Naive thymus-derived CD8-positive, alpha-beta T cell (primary cell): ENCODE measurements at regions not wholly inside any gene's neighbourhood (a gene's known extent, or its start where the extent isn't known, plus 50 kb on each side); places are given as distances from the start of the nearest gene placed in this dataset.

Experiments
- ATAC-seq, 2 donors: fragments of 150-1000 bp; cut with Tn5 transposase in 1 of 2; sonication (Bioruptor Pico), chemical (Tn5 transposase) in 1 of 2; 1 replicate in 1 of 2; 2 replicates in 1 of 2; pipeline ENCODE4 v1.10.0; 2021; ENCODE audit warnings: mild to moderate bottlenecking in 2 of 2, moderate library complexity in 2 of 2
- POLR2A ChIA-PET: fragments of 350-600 bp; sonication (Branson Sonifier 250); formaldehyde crosslinking; loops from one replicate; lab custom pipeline; 2021; ENCODE audit warnings: antibody characterized with exemption; lab: Charles Lee
- DNase-seq, 10 donors: peaks; one replicate each; pipeline versions ENCODE4 v3.0.0 to v3.0.0-alpha.2; 2020 to 2022
- H3K27ac Mint-ChIP-seq, 10 donors: one replicate each; pipeline ENCODE4 v1.8.0; 2020 to 2022; ENCODE audit warnings: mild to moderate bottlenecking in 10 of 10, mixed read lengths in 10 of 10, moderate library complexity in 4 of 10, inconsistent platforms in 1 of 10
- H3K27me3 Mint-ChIP-seq, 5 donors: one replicate each; pipeline ENCODE4 v1.8.0; 2021 to 2022; ENCODE audit warnings: mixed read lengths in 5 of 5
- H3K36me3 Mint-ChIP-seq, 3 donors: one replicate each; pipeline ENCODE4 v1.8.0; 2020 to 2022; ENCODE audit warnings: mixed read lengths in 3 of 3, mild to moderate bottlenecking in 2 of 3, inconsistent platforms in 1 of 3
- H3K4me1 Mint-ChIP-seq, 4 donors: one replicate each; pipeline ENCODE4 v1.8.0; 2021 to 2022; ENCODE audit warnings: mixed read lengths in 4 of 4
- H3K4me3 Mint-ChIP-seq, 10 donors: one replicate each; pipeline ENCODE4 v1.8.0; 2020 to 2022; ENCODE audit warnings: mild to moderate bottlenecking in 10 of 10, mixed read lengths in 10 of 10, moderate library complexity in 6 of 10, inconsistent platforms in 1 of 10
- H3K9me3 Mint-ChIP-seq, 9 donors: one replicate each; pipeline ENCODE4 v1.8.0; 2020 to 2022; ENCODE audit warnings: mixed read lengths in 9 of 9, mild to moderate bottlenecking in 3 of 9, inconsistent platforms in 1 of 9, moderate library complexity in 1 of 9

GRCh38 chr4:81776794-81777193 lies 305.1 kb upstream of the RASGEF1B start:
- Mint-ChIP-seq H3K27me3 (peaks cover 0 to 1% (median 0%) of the 10 kb centered on the region in 5 donors), H3K36me3 (no peaks in the 10 kb centered on the region), H3K4me1 (no peaks in the 10 kb centered on the region), H3K9me3 (peaks cover 0 to 4% (median 0%) of the 10 kb centered on the region in 9 donors), H3K4me3 (no peak overlapping the region), H3K27ac (no peak overlapping the region)
- POLR2A ChIA-PET, result no interaction called here
- ATAC-seq, result no peak
- no peak for DNase-seq

GRCh38 chr4:81773557-81773956 lies 301.9 kb upstream of the RASGEF1B start:
- Mint-ChIP-seq H3K36me3 (no peaks in the 10 kb centered on the region), H3K27ac (no peak overlapping the region), H3K9me3 (peaks cover 0 to 4% (median 0%) of the 10 kb centered on the region in 9 donors), H3K27me3 (peaks cover 0 to 2% (median 0%) of the 10 kb centered on the region in 5 donors), H3K4me1 (no peaks in the 10 kb centered on the region), H3K4me3 (no peak overlapping the region)
- POLR2A ChIA-PET, result no interaction called here
- DNase-seq (no peak), ATAC-seq (no peak)

GRCh38 chr4:81771721-81772120 lies 300.0 kb upstream of the RASGEF1B start:
- H3K36me3 Mint-ChIP-seq, result no peaks in the 10 kb centered on the region
- no peaks in the 10 kb centered on the region for H3K4me1 Mint-ChIP-seq
- H3K9me3 Mint-ChIP-seq, result no peaks in the 10 kb centered on the region
- ATAC-seq (no peak), DNase-seq (no peak)
- peaks cover 0 to 2% (median 0%) of the 10 kb centered on the region in 5 donors for H3K27me3 Mint-ChIP-seq
- H3K27ac Mint-ChIP-seq, result no peak overlapping the region
- POLR2A ChIA-PET, result no interaction called here
- H3K4me3 Mint-ChIP-seq, result no peak overlapping the region

- DNase-seq (no peak), ATAC-seq (no peak)
- H3K27me3 Mint-ChIP-seq, result peaks cover 0 to 2% (median 0%) of the 10 kb centered on the region in 5 donors
- POLR2A ChIA-PET, result no interaction called here
- no peaks in the 10 kb centered on the region for H3K36me3 Mint-ChIP-seq
- no peak overlapping the region for H3K27ac Mint-ChIP-seq
- no peak overlapping the region for H3K4me3 Mint-ChIP-seq
- no peaks in the 10 kb centered on the region for H3K4me1 Mint-ChIP-seq
- no peaks in the 10 kb centered on the region for H3K9me3 Mint-ChIP-seq
Measured at GRCh38 chr4:81769244-81769643, 297.5 kb upstream of the RASGEF1B start.

- Mint-ChIP-seq H3K36me3 (no peaks in the 10 kb centered on the region), H3K9me3 (peaks cover 0 to 2% (median 0%) of the 10 kb centered on the region in 9 donors), H3K27ac (no peak overlapping the region), H3K27me3 (no peaks in the 10 kb centered on the region), H3K4me3 (no peak overlapping the region), H3K4me1 (peaks cover 0 to 36% (median 4%) of the 10 kb centered on the region in 4 donors)
- DNase-seq (no peak), ATAC-seq (no peak)
- POLR2A ChIA-PET, result interaction anchor here (0.7 kb wide), 1 partner anchor 286 kb away, joined by 4 read pairs; no protein-coding TSS in a partner anchor
Measured at GRCh38 chr4:81758574-81759264, 287.0 kb upstream of the RASGEF1B start.

GRCh38 chr4:81757691-81758090 lies 286.0 kb upstream of the RASGEF1B start:
- no peak for DNase-seq
- Mint-ChIP-seq H3K36me3 (no peaks in the 10 kb centered on the region), H3K4me3 (no peak overlapping the region), H3K27ac (no peak overlapping the region), H3K9me3 (peaks cover 0 to 2% (median 0%) of the 10 kb centered on the region in 9 donors), H3K27me3 (no peaks in the 10 kb centered on the region), H3K4me1 (peaks cover 0 to 36% (median 4%) of the 10 kb centered on the region in 4 donors)
- POLR2A ChIA-PET, result no interaction called here
- no peak for ATAC-seq

- POLR2A ChIA-PET, result no interaction called here
- Mint-ChIP-seq H3K27ac (peak overlapping the region in 1 of 10 donors; percentile 0), H3K4me3 (no peak overlapping the region), H3K9me3 (peaks cover 0 to 2% (median 0%) of the 10 kb centered on the region in 9 donors), H3K4me1 (peaks cover 0 to 36% (median 4%) of the 10 kb centered on the region in 4 donors), H3K36me3 (no peaks in the 10 kb centered on the region), H3K27me3 (no peaks in the 10 kb centered on the region)
- ATAC-seq (no peak), DNase-seq (no peak)
Measured at GRCh38 chr4:81756973-81757372, 285.3 kb upstream of the RASGEF1B start.

GRCh38 chr4:81756042-81756441 lies 284.3 kb upstream of the RASGEF1B start:
- Mint-ChIP-seq H3K27me3 (no peaks in the 10 kb centered on the region), H3K4me3 (no peak overlapping the region), H3K27ac (no peak overlapping the region), H3K9me3 (peaks cover 0 to 2% (median 0%) of the 10 kb centered on the region in 9 donors), H3K36me3 (no peaks in the 10 kb centered on the region), H3K4me1 (peaks cover 0 to 36% (median 4%) of the 10 kb centered on the region in 4 donors)
- ATAC-seq (no peak), DNase-seq (no peak)
- POLR2A ChIA-PET, result no interaction called here

- H3K27me3 Mint-ChIP-seq, result no peaks in the 10 kb centered on the region
- ATAC-seq, result no peak
- peaks cover 0 to 29% (median 4%) of the 10 kb centered on the region in 4 donors for H3K4me1 Mint-ChIP-seq
- POLR2A ChIA-PET, result no interaction called here
- no peak overlapping the region for H3K4me3 Mint-ChIP-seq
- no peaks in the 10 kb centered on the region for H3K36me3 Mint-ChIP-seq
- DNase-seq, result no peak
- H3K27ac Mint-ChIP-seq, result no peak overlapping the region
- peaks cover 0 to 2% (median 0%) of the 10 kb centered on the region in 9 donors for H3K9me3 Mint-ChIP-seq
Measured at GRCh38 chr4:81754169-81754568, 282.5 kb upstream of the RASGEF1B start.

GRCh38 chr4:81751531-81752289 lies 280.0 kb upstream of the RASGEF1B start:
- no peak for ATAC-seq

GRCh38 chr4:81747242-81747930 lies 275.7 kb upstream of the RASGEF1B start:
- Mint-ChIP-seq H3K36me3 (peaks cover 0 to 4% (median 0%) of the 10 kb centered on the region in 3 donors), H3K4me1 (peaks cover 3 to 15% (median 7%) of the 10 kb centered on the region in 4 donors), H3K4me3 (no peak overlapping the region), H3K27me3 (no peaks in the 10 kb centered on the region), H3K9me3 (peaks cover 0 to 4% (median 0%) of the 10 kb centered on the region in 9 donors), H3K27ac (peak overlapping the region in 2 of 10 donors; percentile 2 to 34)
- DNase-seq (no peak), ATAC-seq (no peak)
- POLR2A ChIA-PET, result no interaction called here

More at GRCh38 chr4:81751531-81752289, 280.0 kb upstream of the RASGEF1B start:
- Mint-ChIP-seq H3K9me3 (peaks cover 0 to 5% (median 0%) of the 10 kb centered on the region in 9 donors), H3K4me3 (no peak overlapping the region), H3K27ac (no peak overlapping the region), H3K36me3 (peaks cover 0 to 4% (median 0%) of the 10 kb centered on the region in 3 donors), H3K4me1 (peaks cover 0 to 13% (median 4%) of the 10 kb centered on the region in 4 donors), H3K27me3 (no peaks in the 10 kb centered on the region)
- no peak for DNase-seq
- POLR2A ChIA-PET, result no interaction called here

- DNase-seq (no peak), ATAC-seq (no peak)
- peaks cover 0 to 4% (median 0%) of the 10 kb centered on the region in 3 donors for H3K36me3 Mint-ChIP-seq
- peaks cover 0 to 4% (median 0%) of the 10 kb centered on the region in 9 donors for H3K9me3 Mint-ChIP-seq
- POLR2A ChIA-PET, result no interaction called here
- no peak overlapping the region for H3K27ac Mint-ChIP-seq
- H3K4me1 Mint-ChIP-seq, result peaks cover 3 to 16% (median 7%) of the 10 kb centered on the region in 4 donors
- H3K27me3 Mint-ChIP-seq, result no peaks in the 10 kb centered on the region
- no peak overlapping the region for H3K4me3 Mint-ChIP-seq
Measured at GRCh38 chr4:81746773-81747172, 275.1 kb upstream of the RASGEF1B start.
